Choroid plexus epithelial cell (primary cell): ENCODE measurements at regions not wholly inside any gene's neighbourhood (a gene's known extent, or its start where the extent isn't known, plus 50 kb on each side); places are given as distances from the start of the nearest gene placed in this dataset.

ENCODE experiments used
- DNase-seq: peaks from one replicate; pipeline ENCODE4 v3.0.0-alpha.2; 2010; ENCODE audit warnings: low read depth
- H3K4me3 ChIP-seq: 2 replicates; pipeline ENCODE4 v1.5.1; 2011; ENCODE audit warnings: low read depth, mild to moderate bottlenecking, control low read depth, low read length, moderate library complexity
- TF ChIP-seq, protein P1 (sequence below): conservative IDR thresholded peaks from 2 replicates; pipeline ENCODE4 v1.5.1; 2011; ENCODE audit warnings: low read depth, mild to moderate bottlenecking, control low read depth, inconsistent platforms, low read length, moderate library complexity

- TF ChIP-seq, protein P1, sequence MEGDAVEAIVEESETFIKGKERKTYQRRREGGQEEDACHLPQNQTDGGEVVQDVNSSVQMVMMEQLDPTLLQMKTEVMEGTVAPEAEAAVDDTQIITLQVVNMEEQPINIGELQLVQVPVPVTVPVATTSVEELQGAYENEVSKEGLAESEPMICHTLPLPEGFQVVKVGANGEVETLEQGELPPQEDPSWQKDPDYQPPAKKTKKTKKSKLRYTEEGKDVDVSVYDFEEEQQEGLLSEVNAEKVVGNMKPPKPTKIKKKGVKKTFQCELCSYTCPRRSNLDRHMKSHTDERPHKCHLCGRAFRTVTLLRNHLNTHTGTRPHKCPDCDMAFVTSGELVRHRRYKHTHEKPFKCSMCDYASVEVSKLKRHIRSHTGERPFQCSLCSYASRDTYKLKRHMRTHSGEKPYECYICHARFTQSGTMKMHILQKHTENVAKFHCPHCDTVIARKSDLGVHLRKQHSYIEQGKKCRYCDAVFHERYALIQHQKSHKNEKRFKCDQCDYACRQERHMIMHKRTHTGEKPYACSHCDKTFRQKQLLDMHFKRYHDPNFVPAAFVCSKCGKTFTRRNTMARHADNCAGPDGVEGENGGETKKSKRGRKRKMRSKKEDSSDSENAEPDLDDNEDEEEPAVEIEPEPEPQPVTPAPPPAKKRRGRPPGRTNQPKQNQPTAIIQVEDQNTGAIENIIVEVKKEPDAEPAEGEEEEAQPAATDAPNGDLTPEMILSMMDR: no peak
- no peak overlapping the region for H3K4me3 ChIP-seq
- no peak for DNase-seq
Measured at GRCh38 chr9:86525182-86525581, 171.0 kb upstream of the TUT7 start.

- no peak overlapping the region for H3K4me3 ChIP-seq
- no peak for DNase-seq
- TF ChIP-seq, protein P1: no peak
Measured at GRCh38 chr9:86521977-86522376, 167.8 kb upstream of the TUT7 start.

GRCh38 chr9:86521322-86521721 lies 167.1 kb upstream of the TUT7 start:
- DNase-seq: no peak
- no peak overlapping the region for H3K4me3 ChIP-seq
- TF ChIP-seq, protein P1: no peak

DNA sequence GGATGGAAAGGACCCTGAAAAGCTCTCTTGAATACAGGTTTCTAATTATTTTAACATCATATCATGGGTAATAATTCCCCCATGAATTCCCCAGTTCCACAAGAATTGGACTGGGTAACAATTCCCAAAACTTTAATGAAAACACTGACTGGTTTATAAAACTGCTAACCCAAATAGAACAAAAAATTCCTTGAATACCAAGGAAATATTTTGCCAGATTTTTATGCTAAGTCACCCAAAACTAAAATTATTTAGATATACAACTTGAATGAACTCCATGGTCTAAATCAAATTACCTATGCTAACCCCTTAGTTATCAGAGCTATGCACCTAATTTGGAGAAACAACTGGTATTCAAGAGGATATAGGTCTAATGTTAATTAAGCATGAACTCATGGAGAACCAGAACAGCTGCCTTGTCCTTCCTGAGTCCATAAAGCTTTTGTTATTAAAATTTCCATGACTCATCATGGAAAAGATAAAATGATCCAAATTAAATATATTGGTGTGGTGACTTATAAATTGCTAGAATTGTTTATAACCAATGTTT lies 164.9 kb upstream of the TUT7 start:
- DNase-seq: no peak
- H3K4me3 ChIP-seq: no peak overlapping the region
- TF ChIP-seq, protein P1: no peak

DNA sequence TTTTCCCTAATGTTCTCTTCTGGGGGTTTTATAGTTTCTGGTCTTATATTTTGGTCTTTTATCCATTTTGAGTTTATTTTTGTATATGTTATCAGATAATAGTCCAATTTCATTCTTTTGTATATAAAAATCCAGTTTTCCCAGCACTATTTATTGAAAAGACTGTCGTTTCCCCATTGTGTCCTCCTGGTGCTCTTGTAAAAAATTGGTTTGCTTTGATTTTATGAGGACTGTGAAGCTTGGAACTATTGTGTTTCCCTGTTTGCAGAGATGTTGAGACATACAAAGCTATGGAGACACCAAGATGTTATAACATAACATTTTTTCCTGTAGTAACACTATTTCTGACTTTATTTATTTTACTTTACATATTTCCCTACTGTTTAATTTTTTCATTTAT lies 163.3 kb upstream of the TUT7 start:
- no peak for DNase-seq
- no peak overlapping the region for H3K4me3 ChIP-seq
- TF ChIP-seq, protein P1: no peak

GRCh38 chr9:86516564-86516963 lies 162.4 kb upstream of the TUT7 start:
- TF ChIP-seq, protein P1: no peak
- DNase-seq: no peak
- no peak overlapping the region for H3K4me3 ChIP-seq

DNA sequence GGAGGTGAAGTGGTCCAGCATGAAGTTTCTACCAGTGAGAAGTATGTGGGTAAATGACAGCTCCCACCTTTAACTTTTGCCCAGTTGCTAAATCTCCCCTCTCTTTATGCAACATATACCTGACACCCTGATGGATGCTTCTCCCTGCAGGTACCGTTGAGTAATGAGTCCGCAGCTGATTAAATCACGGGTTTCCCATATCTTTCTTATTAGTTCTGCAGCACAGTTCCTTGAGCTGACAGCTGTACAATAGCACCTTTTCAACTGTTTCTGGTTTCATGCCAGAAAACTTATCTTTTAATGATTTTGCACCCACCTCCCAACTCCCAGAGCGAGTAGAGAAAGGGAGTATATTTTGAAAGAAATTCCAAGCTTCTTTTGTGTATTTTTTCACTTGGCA lies 161.0 kb upstream of the TUT7 start:
- TF ChIP-seq, protein P1: no peak
- no peak overlapping the region for H3K4me3 ChIP-seq
- DNase-seq: no peak
